ENCODE measurements at regions not wholly inside any gene's neighbourhood (a gene's known extent, or its start where the extent isn't known, plus 50 kb on each side); places are given as distances from the start of the nearest gene placed in this dataset.

- no peak overlapping the region for H2AFZ ChIP-seq (ENCODE audit: low read depth, low read length)
- H3K23ac ChIP-seq (ENCODE audit: low read length in 2 of 2) = no peak overlapping the region
- no peak overlapping the region for H2BK5ac ChIP-seq (ENCODE audit: low read depth, low read length, poor library complexity, severe bottlenecking)
- no peak overlapping the region for H3K14ac ChIP-seq (ENCODE audit: low read length in 2 of 2)
- no peak overlapping the region for H3K27ac ChIP-seq (ENCODE audit: low read length, poor library complexity, severe bottlenecking)
- H3K9ac ChIP-seq (ENCODE audit: low read length) = no peak overlapping the region
- no peak overlapping the region for H2BK120ac ChIP-seq (ENCODE audit: low read depth, low read length)
- no peak overlapping the region for H3K4me2 ChIP-seq (ENCODE audit: low read length, poor library complexity, severe bottlenecking)
- H2AK5ac ChIP-seq (ENCODE audit: low read length, severe bottlenecking) = no peak overlapping the region
- H2BK12ac ChIP-seq (ENCODE audit: low read length in 2 of 2) = no peak overlapping the region
- H3K18ac ChIP-seq (ENCODE audit: low read depth in 1 of 2, low read length in 2 of 2) = no peak overlapping the region
- no peak overlapping the region for H4K91ac ChIP-seq (ENCODE audit: low read length)
- WGBS = 83% methylated on average over 3 of the region's 4 CpGs
- peak overlapping the region; percentile 9 for H4K8ac ChIP-seq (ENCODE audit: low read length)
- H3K4ac ChIP-seq (ENCODE audit: low read depth in 1 of 2, low read length in 2 of 2) = no peak overlapping the region
- H3K4me1 ChIP-seq (ENCODE audit: control insufficient read depth, insufficient read depth, low read depth, low read length) = peaks cover 4% of the 10 kb centered on the region
- H3K9me3 ChIP-seq (ENCODE audit: control insufficient read depth, low read length) = no peaks in the 10 kb centered on the region
- DNase-seq = no peak
- H3K4me3 ChIP-seq (ENCODE audit: insufficient read depth in 1 of 2, low read depth in 1 of 2, low read length in 2 of 2) = no peak overlapping the region
- H3K27me3 ChIP-seq (ENCODE audit: control insufficient read depth in 1 of 2, insufficient read depth in 1 of 2, low read length in 2 of 2) = no peaks in the 10 kb centered on the region
- peaks cover 43% of the 10 kb centered on the region for H3K79me1 ChIP-seq (replicated peaks; ENCODE audit: low read length, poor library complexity, severe bottlenecking)
- peaks cover 0 to 6% of the 10 kb centered on the region in 2 experiments for H3K36me3 ChIP-seq (ENCODE audit: control insufficient read depth in 1 of 2, insufficient read depth in 2 of 2, low read depth in 1 of 2, low read length in 2 of 2)
- H2BK15ac ChIP-seq (ENCODE audit: low read depth, poor library complexity, severe bottlenecking) = no peak overlapping the region
Measured at GRCh38 chr1:232499188-232499587, 130.7 kb downstream of the SIPA1L2 start.

DNA sequence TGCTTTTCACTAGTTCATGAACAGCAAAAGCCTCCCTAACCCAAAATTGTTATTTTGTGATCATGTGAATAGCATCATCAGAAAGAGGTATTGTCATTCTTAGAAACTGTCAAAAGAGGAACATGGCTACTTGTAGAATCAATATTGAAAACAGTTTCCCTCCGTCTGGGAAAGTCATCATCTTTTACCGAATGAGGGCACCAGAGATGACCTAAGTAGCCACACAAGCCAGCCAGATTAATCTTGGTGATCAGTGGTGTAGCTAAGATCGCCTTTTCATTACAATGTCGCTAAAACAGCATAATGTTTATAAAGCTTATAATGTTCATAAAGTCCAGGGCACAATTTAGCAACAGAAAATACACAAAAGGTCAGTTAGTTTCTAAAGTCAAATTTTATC, 136.1 kb downstream of the SIPA1L2 start:
- H3K36me3 ChIP-seq (ENCODE audit: control insufficient read depth in 1 of 2, insufficient read depth in 2 of 2, low read depth in 1 of 2, low read length in 2 of 2) = peaks cover 0 to 19% of the 10 kb centered on the region in 2 experiments
- H2BK5ac ChIP-seq (ENCODE audit: low read depth, low read length, poor library complexity, severe bottlenecking) = no peak overlapping the region
- no peak for DNase-seq
- H3K4me2 ChIP-seq (ENCODE audit: low read length, poor library complexity, severe bottlenecking) = no peak overlapping the region
- peaks cover 33% of the 10 kb centered on the region for H3K79me1 ChIP-seq (replicated peaks; ENCODE audit: low read length, poor library complexity, severe bottlenecking)
- no peak overlapping the region for H3K18ac ChIP-seq (ENCODE audit: low read depth in 1 of 2, low read length in 2 of 2)
- no peak overlapping the region for H3K9ac ChIP-seq (ENCODE audit: low read length)
- no peaks in the 10 kb centered on the region for H3K27me3 ChIP-seq (ENCODE audit: control insufficient read depth in 1 of 2, insufficient read depth in 1 of 2, low read length in 2 of 2)
- no peak overlapping the region for H2AFZ ChIP-seq (ENCODE audit: low read depth, low read length)
- H3K27ac ChIP-seq (ENCODE audit: low read length, poor library complexity, severe bottlenecking) = no peak overlapping the region
- 98% methylated on average over 2 of the region's 4 CpGs for WGBS
- H3K23ac ChIP-seq (ENCODE audit: low read length in 2 of 2) = no peak overlapping the region
- H2BK15ac ChIP-seq (ENCODE audit: low read depth, poor library complexity, severe bottlenecking) = no peak overlapping the region
- H3K4ac ChIP-seq (ENCODE audit: low read depth in 1 of 2, low read length in 2 of 2) = no peak overlapping the region
- no peak overlapping the region for H4K91ac ChIP-seq (ENCODE audit: low read length)
- H4K8ac ChIP-seq (ENCODE audit: low read length) = no peak overlapping the region
- no peaks in the 10 kb centered on the region for H3K4me1 ChIP-seq (ENCODE audit: control insufficient read depth, insufficient read depth, low read depth, low read length)
- no peak overlapping the region for H3K4me3 ChIP-seq (ENCODE audit: insufficient read depth in 1 of 2, low read depth in 1 of 2, low read length in 2 of 2)
- H2BK12ac ChIP-seq (ENCODE audit: low read length in 2 of 2) = no peak overlapping the region
- H3K14ac ChIP-seq (ENCODE audit: low read length in 2 of 2) = no peak overlapping the region
- H3K9me3 ChIP-seq (ENCODE audit: control insufficient read depth, low read length) = no peaks in the 10 kb centered on the region
- no peak overlapping the region for H2AK5ac ChIP-seq (ENCODE audit: low read length, severe bottlenecking)
- no peak overlapping the region for H2BK120ac ChIP-seq (ENCODE audit: low read depth, low read length)

DNA sequence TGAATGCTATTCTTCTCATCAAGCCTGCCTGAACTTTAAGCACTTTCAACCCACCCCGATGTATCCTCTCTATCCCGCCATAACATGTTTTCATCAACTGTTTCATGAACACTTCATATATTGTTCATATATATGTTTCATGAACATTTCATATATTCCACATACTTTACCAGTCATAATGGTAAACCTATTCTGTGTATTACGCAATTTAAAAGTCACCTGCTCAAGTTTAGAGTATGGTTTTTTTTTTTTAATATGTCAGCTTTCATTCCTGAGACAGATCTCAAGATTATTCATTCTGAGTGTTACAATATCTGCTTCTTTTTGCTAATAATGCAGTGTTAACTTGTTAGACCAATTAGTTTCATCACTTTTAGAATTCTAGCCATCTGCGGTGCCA, 140.7 kb downstream of the SIPA1L2 start:
- H3K27me3 ChIP-seq (ENCODE audit: control insufficient read depth in 1 of 2, insufficient read depth in 1 of 2, low read length in 2 of 2) = no peaks in the 10 kb centered on the region
- no peak overlapping the region for H2BK5ac ChIP-seq (ENCODE audit: low read depth, low read length, poor library complexity, severe bottlenecking)
- DNase-seq = no peak
- no peak overlapping the region for H2AFZ ChIP-seq (ENCODE audit: low read depth, low read length)
- H4K8ac ChIP-seq (ENCODE audit: low read length) = no peak overlapping the region
- no peak overlapping the region for H3K4me2 ChIP-seq (ENCODE audit: low read length, poor library complexity, severe bottlenecking)
- no peak overlapping the region for H3K23ac ChIP-seq (ENCODE audit: low read length in 2 of 2)
- no peak overlapping the region for H3K4me3 ChIP-seq (ENCODE audit: insufficient read depth in 1 of 2, low read depth in 1 of 2, low read length in 2 of 2)
- no peak overlapping the region for H2BK15ac ChIP-seq (ENCODE audit: low read depth, poor library complexity, severe bottlenecking)
- no peak overlapping the region for H4K91ac ChIP-seq (ENCODE audit: low read length)
- H3K9ac ChIP-seq (ENCODE audit: low read length) = no peak overlapping the region
- H3K79me1 ChIP-seq (replicated peaks; ENCODE audit: low read length, poor library complexity, severe bottlenecking) = peaks cover 22% of the 10 kb centered on the region
- H3K18ac ChIP-seq (ENCODE audit: low read depth in 1 of 2, low read length in 2 of 2) = no peak overlapping the region
- H3K36me3 ChIP-seq (ENCODE audit: control insufficient read depth in 1 of 2, insufficient read depth in 2 of 2, low read depth in 1 of 2, low read length in 2 of 2) = peaks cover 2 to 22% of the 10 kb centered on the region in 2 experiments
- H3K27ac ChIP-seq (ENCODE audit: low read length, poor library complexity, severe bottlenecking) = no peak overlapping the region
- no peak overlapping the region for H3K4ac ChIP-seq (ENCODE audit: low read depth in 1 of 2, low read length in 2 of 2)
- no peak overlapping the region for H3K14ac ChIP-seq (ENCODE audit: low read length in 2 of 2)
- H2AK5ac ChIP-seq (ENCODE audit: low read length, severe bottlenecking) = no peak overlapping the region
- no peak overlapping the region for H2BK120ac ChIP-seq (ENCODE audit: low read depth, low read length)
- peaks cover 4% of the 10 kb centered on the region for H3K4me1 ChIP-seq (ENCODE audit: control insufficient read depth, insufficient read depth, low read depth, low read length)
- WGBS = 98% methylated on average over 3 of the region's 4 CpGs
- no peaks in the 10 kb centered on the region for H3K9me3 ChIP-seq (ENCODE audit: control insufficient read depth, low read length)
- H2BK12ac ChIP-seq (ENCODE audit: low read length in 2 of 2) = no peak overlapping the region

GRCh38 chr1:232487236-232487635, 142.7 kb downstream of the SIPA1L2 start:
- H3K9me3 ChIP-seq (ENCODE audit: control insufficient read depth, low read length) = no peaks in the 10 kb centered on the region
- peaks cover 2 to 19% of the 10 kb centered on the region in 2 experiments for H3K36me3 ChIP-seq (ENCODE audit: control insufficient read depth in 1 of 2, insufficient read depth in 2 of 2, low read depth in 1 of 2, low read length in 2 of 2)
- H4K8ac ChIP-seq (ENCODE audit: low read length) = no peak overlapping the region
- H2BK15ac ChIP-seq (ENCODE audit: low read depth, poor library complexity, severe bottlenecking) = no peak overlapping the region
- no peak overlapping the region for H3K14ac ChIP-seq (ENCODE audit: low read length in 2 of 2)
- H3K27me3 ChIP-seq (ENCODE audit: control insufficient read depth in 1 of 2, insufficient read depth in 1 of 2, low read length in 2 of 2) = peaks cover 0 to 4% of the 10 kb centered on the region in 2 experiments
- no peak overlapping the region for H3K4me2 ChIP-seq (ENCODE audit: low read length, poor library complexity, severe bottlenecking)
- no peak overlapping the region for H3K27ac ChIP-seq (ENCODE audit: low read length, poor library complexity, severe bottlenecking)
- H2BK12ac ChIP-seq (ENCODE audit: low read length in 2 of 2) = no peak overlapping the region
- no peak for DNase-seq
- no peak overlapping the region for H2BK120ac ChIP-seq (ENCODE audit: low read depth, low read length)
- H3K4ac ChIP-seq (ENCODE audit: low read depth in 1 of 2, low read length in 2 of 2) = no peak overlapping the region
- peaks cover 25% of the 10 kb centered on the region for H3K79me1 ChIP-seq (replicated peaks; ENCODE audit: low read length, poor library complexity, severe bottlenecking)
- no peak overlapping the region for H3K4me3 ChIP-seq (ENCODE audit: insufficient read depth in 1 of 2, low read depth in 1 of 2, low read length in 2 of 2)
- H3K9ac ChIP-seq (ENCODE audit: low read length) = no peak overlapping the region
- WGBS = no CpG with 5 or more reads among the region's 3 CpGs
- no peak overlapping the region for H3K18ac ChIP-seq (ENCODE audit: low read depth in 1 of 2, low read length in 2 of 2)
- peaks cover 4% of the 10 kb centered on the region for H3K4me1 ChIP-seq (ENCODE audit: control insufficient read depth, insufficient read depth, low read depth, low read length)
- no peak overlapping the region for H4K91ac ChIP-seq (ENCODE audit: low read length)
- H2AFZ ChIP-seq (ENCODE audit: low read depth, low read length) = no peak overlapping the region
- H3K23ac ChIP-seq (ENCODE audit: low read length in 2 of 2) = no peak overlapping the region
- H2AK5ac ChIP-seq (ENCODE audit: low read length, severe bottlenecking) = no peak overlapping the region
- no peak overlapping the region for H2BK5ac ChIP-seq (ENCODE audit: low read depth, low read length, poor library complexity, severe bottlenecking)

Data from mesenchymal stem cell (in vitro differentiated cells and primary cell).